ENCODE measurements at regions not wholly inside any gene's neighbourhood (a gene's known extent, or its start where the extent isn't known, plus 50 kb on each side); places are given as distances from the start of the nearest gene placed in this dataset.
"Not testable (repeated sequence)": the region's sequence is repeated elsewhere in the genome, so short reads cannot be mapped to it uniquely, and the experiment has no call there.

DNA sequence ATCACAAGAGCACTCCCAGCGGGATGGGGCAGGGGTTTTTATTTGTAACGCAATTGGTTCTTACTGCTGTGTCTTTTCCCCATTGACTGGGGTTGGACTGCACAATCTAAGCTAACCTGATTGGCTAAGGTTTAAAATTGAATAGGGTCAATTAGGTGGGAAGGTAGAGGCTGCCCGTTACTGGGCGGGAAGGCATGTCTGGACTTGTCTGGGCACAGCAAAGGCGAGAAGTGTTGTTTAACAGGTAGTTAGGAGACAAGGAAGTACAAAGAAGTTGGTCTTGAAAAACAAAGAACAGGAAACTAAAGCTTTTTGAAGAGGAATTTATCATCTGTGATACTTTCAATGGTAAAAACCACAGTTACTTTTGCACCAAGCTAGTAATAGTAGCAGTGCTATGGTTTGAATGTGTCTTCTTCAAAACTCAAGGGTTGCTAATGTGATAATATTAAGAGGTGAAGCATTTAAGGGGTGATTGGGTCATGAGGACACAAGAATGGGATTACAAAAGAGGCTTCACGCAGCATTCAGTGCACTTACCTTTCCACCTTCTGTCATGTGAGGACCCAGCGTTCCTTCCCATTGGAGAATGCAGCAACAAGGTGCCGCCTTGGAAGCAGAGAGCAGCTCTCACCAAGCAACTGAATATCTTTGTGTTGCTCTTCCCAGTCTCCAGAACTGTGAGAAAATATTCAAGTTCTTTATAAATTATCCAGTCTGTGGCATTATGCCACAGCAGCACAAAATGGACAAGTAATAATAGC lies 875.5 kb upstream of the SORCS1 start:
- FAIRE-seq, result no peak

DNA sequence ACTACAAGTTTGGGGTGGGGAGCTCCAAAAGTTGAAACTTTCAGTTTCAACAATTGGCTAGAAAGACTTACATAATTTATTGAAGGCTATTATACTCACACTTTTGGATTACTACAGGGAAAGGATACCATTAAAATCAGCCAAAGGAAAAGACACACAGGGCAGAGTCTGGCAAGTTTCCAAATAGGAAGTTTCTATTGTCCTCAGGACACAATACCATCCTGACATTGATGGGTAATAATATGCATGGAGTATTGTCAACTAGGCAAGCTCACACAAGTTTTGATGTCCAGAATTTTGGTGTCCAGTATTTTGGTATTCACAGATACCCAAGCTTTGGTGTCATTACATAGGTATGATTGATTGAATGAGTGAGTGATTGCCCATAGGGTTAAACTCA lies 872.6 kb upstream of the SORCS1 start:
- FAIRE-seq, result no peak

DNA sequence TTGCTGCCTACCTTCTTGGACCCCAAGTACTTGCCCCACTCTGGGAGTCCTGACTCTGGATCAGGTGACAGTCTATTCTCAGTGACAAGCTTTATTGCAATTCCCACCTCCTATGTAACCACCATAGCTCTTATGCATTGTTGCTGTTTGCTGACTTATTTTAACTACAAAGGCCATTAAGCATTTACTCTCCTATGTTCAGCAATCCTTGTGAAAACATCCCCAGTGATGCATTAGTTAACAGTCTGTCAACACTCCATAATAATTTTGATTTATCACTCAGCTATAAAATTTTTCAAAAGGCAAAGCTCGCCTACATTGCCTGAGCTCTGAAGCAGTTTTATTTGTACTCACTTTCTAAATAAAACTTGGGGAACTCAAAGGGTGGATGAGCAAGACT lies 871.8 kb upstream of the SORCS1 start:
- FAIRE-seq, result no peak

DNA sequence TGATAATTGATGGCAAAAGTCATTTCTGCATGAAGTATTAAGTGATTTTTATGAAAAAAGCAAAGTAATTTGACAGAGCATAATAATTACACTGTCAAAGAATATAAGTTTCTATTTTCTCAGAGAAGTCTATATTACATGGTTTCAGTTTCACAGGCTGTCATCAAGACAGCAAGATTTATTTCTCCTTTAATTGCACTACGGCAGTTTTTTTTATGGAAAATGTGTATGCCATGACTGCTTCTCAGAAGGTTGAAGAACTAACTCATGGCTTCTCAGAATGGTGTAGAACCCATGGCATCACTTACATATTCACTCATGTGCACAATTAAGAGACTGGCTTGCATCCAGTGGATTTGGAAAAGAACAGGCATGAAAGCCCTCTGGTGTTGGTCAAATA lies 870.3 kb upstream of the SORCS1 start:
- FAIRE-seq, result no peak

DNA sequence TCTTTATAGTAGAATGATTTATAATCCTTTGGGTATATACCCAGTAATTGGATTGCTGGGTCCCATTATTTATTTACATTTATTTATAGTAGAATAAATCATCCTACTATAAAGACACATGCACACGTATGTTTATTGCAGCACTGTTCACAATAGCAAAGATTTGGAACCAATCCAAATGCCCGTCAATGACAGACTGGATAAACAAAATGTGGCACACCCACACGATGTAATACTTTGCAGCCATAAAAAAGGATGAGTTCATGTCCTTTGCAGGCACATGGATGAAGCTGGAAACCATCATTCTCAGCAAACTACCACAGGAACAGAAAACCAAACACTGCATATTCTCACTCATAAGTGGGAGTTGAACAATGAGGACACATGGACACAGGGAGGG lies 869.0 kb upstream of the SORCS1 start:
- FAIRE-seq, result not testable (repeated sequence)

DNA sequence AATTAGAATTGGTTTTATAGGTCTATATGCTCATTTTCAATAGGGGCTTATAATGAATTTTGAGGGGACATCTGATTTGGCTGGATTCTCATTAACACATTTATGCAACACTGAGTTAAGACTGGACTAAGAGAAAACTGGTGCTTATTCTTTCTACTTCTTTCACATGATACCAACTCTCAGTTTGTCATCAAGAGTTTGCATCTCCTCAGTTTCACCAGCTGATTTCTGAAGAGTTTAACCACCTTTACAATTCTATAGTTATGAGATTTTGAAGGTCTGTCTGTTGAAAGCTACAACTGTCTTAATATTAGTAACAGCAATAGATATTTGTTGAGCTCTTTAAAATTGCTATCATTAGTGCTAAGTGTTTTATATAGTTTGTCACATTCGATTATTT lies 867.0 kb upstream of the SORCS1 start:
- FAIRE-seq, result no peak

DNA sequence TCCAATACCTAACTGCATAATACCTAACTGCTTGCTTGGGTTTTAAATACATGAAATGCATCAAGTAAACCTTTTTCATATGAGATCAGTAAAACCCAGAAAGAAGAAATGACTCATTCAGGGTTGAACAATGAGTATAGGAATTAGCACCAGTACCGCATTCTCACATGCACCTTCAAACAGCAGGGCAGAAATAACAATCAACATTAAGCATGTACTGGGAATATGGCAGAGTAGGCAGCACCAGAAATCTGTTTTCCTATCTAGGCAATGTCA lies 850.3 kb upstream of the SORCS1 start:
- FAIRE-seq, result no peak

DNA sequence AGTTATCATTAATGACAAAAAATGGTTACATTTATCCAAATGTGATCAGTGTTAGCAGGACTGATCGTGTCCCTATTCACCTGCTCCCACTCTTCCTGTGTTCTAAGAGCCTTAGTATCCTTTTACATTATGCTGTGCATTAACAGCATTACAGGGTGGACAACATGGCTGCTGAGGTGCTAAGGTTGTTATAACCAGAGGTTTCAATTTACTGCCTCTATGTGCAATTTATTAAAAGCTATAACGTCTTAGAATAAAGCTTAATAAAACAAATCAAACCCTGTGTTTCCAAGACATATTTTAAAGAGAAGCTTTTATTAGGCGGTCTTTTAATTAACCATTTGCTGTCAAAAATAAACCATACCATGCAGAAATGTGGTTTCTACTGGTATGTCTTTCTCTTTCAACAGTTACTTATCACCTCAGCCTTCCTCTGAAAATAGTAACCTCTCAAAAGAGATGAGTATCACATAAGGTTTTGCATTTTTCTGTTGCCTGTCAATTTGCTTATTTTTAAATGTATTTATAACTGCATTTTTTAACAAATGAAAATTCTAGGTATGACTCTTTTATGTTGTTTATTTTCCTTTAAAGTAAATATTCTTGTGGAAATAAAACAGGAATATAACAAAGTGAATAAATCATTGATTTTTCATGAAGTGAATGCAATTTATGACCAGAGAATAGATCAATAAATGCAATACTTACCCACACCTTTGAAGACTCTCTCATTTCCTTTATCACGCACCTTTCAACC lies 849.8 kb upstream of the SORCS1 start:
- FAIRE-seq, result no peak

DNA sequence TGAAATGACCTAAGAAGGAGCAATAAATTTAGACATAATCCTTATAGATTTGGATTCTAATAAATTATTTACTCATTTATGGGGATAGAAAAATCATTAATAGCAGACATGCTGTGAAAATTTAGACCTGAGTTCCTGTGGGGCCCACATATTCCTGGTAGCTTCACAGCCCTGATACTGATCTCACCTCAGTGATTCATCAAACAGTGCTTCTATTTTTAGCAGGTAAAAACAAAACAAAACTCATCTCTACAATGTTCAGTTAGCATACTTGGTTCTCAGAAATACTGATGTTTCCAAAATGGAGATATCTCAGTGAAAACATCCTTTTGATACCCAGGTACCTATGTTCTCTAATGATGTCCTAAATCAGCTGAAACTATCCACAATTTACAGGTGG lies 841.1 kb upstream of the SORCS1 start:
- FAIRE-seq, result no peak

DNA sequence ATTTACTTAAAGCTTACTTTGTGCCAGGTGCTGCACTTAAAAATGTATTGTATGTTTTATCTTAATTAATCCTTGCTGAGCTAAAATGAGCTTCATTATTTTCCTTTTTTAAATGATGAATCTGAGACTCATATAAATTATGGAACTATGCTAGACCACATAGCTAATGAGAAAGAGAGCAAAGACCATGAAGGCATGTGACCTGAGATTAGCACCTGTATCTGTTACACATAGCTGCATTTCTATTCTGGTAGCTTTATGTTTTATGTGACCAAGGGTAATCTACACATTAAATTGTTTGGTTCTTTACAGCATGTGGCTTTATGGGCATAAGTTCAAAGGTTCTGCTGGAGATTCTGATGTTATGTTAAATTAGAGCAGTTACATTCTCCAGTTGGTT lies 839.1 kb upstream of the SORCS1 start:
- no peak for FAIRE-seq

DNA sequence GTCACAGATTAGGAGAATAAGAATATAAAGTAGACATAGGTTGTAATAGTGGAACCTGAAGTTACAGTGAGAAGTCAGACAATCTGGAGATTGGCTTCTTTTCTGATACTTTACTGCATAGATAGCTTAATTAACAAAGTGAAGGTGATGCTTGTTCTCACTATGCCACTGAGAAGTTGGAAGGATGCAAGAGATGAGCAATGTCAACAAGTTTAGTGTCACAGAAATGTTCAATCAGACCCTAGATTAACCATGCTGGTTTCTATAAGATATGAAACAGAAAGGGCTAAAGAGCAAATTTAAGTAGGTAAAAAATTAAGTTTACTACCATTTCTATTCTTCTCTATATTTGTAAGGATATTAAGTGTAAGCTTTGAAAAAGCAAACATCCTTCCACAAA lies 838.6 kb upstream of the SORCS1 start:
- FAIRE-seq, result no peak

DNA sequence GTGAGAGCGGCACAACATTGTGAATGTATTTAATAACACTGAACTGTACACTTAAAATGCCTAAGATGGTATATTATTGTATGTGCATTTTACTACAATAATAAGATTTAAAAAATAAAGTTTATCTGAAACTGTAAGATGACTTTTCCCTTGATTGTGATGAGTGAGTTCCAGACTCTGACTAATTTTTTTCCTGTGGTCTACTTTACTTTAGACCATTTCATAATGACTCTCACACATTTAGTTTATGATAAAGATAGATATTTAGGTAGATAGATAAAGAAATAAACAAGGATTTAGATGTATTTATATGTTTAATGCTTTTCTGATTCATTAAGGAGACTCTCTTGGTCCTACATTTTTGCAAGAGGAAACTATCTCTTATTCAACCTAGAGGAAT lies 835.9 kb upstream of the SORCS1 start:
- no peak for FAIRE-seq

DNA sequence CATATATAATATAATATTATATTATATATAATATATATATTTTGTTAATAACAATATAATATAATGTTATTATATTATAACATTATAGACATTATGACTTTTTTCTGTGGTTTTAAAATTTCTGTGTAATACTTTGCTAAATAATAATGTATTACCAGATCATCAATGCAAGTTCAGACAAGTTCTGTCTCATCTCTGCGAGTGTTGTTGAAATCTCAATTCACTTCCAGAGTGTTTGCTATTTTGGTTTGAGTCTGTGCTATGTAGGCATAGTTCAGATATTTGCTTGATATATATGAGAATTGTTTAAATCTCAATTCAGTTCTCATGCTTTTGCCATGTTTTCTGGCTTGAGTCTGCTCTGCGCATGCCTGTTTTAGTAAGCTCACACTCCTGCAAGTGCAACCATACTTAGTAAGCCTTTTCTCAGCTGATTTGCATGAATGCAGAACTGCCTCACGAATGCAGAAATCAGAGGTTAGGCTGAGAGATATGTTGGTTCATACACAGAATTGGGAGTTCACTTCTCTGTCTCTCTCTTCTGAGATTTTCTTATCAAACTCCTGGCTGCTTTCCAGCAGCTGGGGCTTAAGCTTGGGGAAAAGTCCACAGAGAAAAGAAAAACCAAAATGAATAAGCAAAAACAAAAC lies 830.2 kb upstream of the SORCS1 start:
- no peak for FAIRE-seq

DNA sequence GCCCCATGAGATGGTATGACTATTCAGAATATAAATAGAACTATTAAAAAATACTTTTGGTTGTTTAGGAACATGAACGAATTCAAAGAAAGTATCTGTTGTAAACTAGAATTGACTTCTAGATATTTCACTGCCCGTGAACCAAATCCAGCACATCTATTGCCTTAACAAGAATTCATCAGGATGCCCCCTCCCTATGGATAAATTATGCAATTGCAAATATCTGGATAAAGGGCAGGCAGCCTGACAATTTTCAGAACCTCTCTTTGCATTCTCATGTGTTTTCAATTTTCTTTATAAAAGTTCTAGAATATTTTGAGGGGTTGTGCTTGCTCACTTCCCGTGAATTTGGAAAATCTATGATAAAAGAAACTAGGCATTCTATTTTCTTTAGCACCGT lies 822.1 kb upstream of the SORCS1 start:
- no peak for FAIRE-seq

DNA sequence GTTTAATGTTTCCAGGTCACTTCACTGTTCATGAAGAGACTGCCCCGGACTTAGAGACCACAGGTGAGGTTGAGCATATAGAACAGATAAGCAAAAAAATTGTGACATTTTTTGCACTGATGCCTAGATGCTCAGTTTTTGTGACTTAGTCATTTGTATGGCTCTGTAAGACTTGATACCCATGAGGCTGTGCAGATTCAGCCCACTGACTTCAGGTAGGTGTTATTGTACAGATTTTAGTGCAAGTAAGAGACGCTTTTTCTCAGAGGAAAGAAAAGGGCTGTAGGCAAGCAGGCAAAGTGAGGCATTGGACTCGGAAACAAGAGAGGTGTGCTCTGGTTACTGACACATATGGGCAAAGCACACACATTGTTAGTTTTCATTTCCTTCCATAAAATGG lies 820.1 kb upstream of the SORCS1 start:
- no peak for FAIRE-seq

DNA sequence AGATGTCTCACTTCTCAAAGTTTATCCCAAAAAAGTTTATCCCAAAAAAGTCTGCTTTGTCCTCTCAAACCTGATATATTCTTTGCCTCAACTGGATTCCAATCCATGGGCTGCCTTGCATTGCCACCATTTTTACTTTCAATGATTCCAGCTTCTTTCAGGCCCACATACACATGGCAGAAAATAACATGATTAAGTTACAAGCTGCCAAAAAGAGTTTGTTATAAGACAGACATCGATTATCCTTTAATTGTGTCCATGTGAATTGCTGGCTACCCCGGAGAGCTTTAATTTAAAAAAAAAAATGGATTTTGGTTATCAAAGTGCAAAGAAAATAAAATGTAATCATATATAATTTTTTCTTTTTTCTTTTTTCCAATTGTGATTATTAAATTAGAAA lies 819.6 kb upstream of the SORCS1 start:
- FAIRE-seq, result no peak

DNA sequence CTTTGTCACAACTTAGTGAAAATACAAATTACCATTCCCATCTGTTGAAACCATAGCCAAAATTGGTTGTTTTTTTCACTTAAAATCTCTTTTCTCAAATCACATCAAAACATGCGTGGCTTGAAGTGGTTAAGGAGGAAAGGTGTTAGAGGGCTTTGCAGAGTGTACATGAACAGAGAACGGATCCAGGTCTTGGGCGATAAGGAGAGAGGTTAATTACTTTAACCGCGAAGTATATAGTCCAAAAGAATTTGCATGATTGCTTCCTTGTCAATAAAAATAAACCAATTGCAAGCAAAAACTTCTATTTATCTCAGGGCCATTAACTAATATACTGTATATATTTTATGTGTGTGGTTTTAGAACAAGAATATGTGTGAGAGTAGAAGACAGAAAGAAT lies 813.9 kb upstream of the SORCS1 start:
- no peak for FAIRE-seq

DNA sequence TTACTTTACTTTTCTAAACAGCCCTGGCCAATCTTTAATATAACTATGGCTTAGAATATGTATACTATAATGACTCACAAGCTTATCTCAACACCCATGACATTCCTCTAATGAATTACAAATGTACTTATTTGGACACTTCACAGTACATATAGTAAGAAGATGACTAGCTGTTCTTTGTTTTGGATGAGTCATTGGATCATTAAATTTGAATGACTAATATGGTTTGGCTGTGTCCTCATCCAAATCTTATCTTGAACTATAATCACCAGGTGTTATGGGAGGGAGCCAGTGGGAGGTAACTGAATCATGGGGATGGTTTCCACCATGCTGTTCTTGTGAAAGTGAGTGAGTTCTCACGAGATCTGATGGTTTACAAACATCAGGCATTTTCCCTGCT lies 807.5 kb upstream of the SORCS1 start:
- peak; percentile 24 for FAIRE-seq

DNA sequence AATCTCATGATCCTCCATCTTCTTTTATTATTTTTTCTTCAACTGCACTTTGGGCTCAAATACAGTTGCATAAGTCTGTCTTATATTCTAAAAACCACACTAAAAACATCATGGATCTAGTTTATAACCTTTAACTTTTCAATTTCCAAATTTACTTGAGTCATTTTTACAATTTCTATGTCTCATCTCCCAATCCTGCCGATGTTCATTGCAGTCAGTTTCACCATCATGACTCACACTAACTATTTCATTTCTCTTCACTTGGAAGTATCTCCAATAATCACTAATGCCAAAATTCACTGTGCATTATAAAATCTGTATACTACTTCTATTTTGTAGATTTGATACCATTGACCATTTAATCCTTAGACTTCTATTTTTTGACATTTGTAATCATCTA lies 806.9 kb upstream of the SORCS1 start:
- FAIRE-seq, result no peak

DNA sequence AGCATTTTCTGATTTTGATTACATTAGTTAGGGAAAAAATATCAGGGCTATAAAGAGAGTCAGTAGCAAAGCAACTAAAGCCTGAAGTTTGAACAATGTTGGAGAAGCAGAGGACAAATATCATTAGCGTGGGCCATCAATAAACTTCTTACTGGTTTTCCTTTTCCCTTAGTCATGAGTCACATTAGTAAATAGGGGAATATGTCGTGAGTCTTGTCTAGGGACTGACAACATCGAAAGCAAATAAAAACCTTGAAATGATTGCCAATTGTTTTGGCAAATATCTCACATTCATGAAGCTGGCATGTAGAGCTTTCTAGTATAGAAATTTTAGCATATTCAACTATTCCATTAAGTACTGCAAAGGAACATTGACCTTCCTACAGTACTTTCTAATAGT lies 806.0 kb upstream of the SORCS1 start:
- FAIRE-seq, result peak; percentile 45

DNA sequence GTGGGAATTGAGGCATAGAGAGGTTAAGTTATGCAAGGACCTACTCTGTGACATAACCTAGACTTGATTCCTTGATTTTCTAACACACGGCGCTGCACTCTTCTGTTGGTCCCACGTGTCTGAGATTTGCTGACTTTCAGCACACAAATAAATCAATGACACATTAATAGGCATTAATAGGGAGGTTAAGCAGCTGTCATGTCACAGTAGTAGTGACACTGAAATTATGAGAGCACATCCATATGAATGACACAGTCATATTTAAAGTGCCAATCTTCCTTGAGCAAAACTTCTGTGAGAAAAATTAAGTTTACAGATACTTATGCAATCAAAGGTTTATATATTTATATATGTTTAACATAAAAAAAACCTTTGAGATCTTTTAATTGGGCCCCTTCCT lies 805.4 kb upstream of the SORCS1 start:
- FAIRE-seq, result no peak

DNA sequence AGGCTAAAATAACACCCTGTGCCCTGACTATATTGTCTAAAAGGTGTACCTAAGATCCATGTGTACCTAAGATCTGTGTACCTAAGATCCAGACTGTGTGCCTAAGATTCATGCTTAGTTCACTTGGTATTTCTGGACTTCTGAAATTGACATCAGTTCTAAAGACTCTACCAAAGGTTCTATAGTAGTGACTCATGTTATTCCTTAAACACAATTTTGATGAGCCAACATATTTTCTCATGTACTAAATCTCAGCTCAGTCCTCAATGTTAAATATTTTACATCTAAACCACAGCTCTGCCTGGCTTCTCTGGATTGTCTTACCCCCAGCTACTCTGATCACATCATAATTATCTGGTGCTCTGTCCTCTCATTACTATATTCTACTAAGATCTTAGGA lies 802.3 kb upstream of the SORCS1 start:
- no peak for FAIRE-seq

DNA sequence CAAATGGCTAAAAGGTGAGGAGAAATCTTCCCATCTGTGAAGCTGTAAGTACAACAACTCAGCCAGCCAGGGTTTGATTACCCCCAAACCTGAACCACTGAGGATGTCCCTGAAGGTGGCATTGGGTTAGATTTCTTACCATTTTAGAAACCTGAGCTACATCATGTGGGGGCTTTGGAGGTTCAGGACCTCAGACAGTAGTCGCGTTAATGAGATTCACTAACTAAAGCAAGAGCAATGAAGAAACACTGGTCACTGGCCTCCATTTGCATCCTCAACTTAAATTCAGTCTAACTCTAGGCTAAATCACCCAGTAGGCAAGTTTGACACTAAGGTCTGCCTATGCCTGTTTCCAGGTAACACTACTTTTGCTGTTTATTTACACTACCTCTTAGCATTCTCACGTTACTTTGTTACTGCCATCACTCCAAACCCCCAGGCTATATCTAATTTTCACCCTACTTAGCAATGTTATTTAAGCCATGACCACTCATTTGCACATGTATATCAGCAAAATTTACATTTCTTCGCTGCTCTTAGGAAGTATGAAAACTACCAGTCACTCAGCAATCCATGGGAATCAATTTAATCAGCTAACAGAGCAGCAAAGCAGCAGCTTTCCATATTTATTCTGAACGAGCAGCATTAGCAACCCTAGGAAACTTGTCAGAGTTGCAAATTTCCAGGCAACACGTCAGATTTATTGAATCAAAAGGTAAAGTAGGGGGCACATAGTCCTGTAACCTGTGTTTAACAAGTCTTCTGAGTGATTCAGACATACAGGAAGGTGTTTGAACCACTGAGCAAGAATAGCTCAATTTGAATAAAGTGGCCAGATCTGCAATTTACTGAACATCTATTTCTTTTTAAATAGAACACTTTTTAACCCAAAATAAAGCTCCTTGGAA lies 788.4 kb upstream of the SORCS1 start:
- peak; percentile 9 for FAIRE-seq

Measured in islet of Langerhans (tissue), 1 donor.